ENCODE measurements at regions not wholly inside any gene's neighbourhood (a gene's known extent, or its start where the extent isn't known, plus 50 kb on each side); places are given as distances from the start of the nearest gene placed in this dataset.

GRCh38 chr3:99246010-99246654 lies 344.6 kb upstream of the DCBLD2 start:
- no peak overlapping the region for H3K4me3 ChIP-seq (ENCODE audit: low read depth in 1 of 2, low read length in 2 of 2)
- H3K9ac ChIP-seq (ENCODE audit: low read length) = no peak overlapping the region
- no peaks in the 10 kb centered on the region for H3K4me1 ChIP-seq (ENCODE audit: insufficient read depth, low read length)
- H3K27ac ChIP-seq (ENCODE audit: low read depth, low read length) = no peak overlapping the region
- no peaks in the 10 kb centered on the region for H3K9me3 ChIP-seq (ENCODE audit: low read length)
- no peaks in the 10 kb centered on the region for H3K27me3 ChIP-seq (ENCODE audit: control insufficient read depth in 1 of 2, insufficient read depth in 2 of 2, low read length in 2 of 2)
- no peaks in the 10 kb centered on the region for H3K36me3 ChIP-seq (ENCODE audit: insufficient read depth, low read length)

- H3K9me3 ChIP-seq (ENCODE audit: low read length) = no peaks in the 10 kb centered on the region
- no peak overlapping the region for H3K9ac ChIP-seq (ENCODE audit: low read length)
- no peaks in the 10 kb centered on the region for H3K4me1 ChIP-seq (ENCODE audit: insufficient read depth, low read length)
- no peak overlapping the region for H3K4me3 ChIP-seq (ENCODE audit: low read depth in 1 of 2, low read length in 2 of 2)
- no peaks in the 10 kb centered on the region for H3K27me3 ChIP-seq (ENCODE audit: control insufficient read depth in 1 of 2, insufficient read depth in 2 of 2, low read length in 2 of 2)
- H3K27ac ChIP-seq (ENCODE audit: low read depth, low read length) = no peak overlapping the region
- H3K36me3 ChIP-seq (ENCODE audit: insufficient read depth, low read length) = no peaks in the 10 kb centered on the region
Observed at GRCh38 chr3:99242271-99242670, 340.8 kb upstream of the DCBLD2 start.

- no peak overlapping the region for H3K27ac ChIP-seq (ENCODE audit: low read depth, low read length)
- no peaks in the 10 kb centered on the region for H3K4me1 ChIP-seq (ENCODE audit: insufficient read depth, low read length)
- H3K9me3 ChIP-seq (ENCODE audit: low read length) = no peaks in the 10 kb centered on the region
- no peak overlapping the region for H3K4me3 ChIP-seq (ENCODE audit: low read depth in 1 of 2, low read length in 2 of 2)
- H3K27me3 ChIP-seq (ENCODE audit: control insufficient read depth in 1 of 2, insufficient read depth in 2 of 2, low read length in 2 of 2) = no peaks in the 10 kb centered on the region
- H3K9ac ChIP-seq (ENCODE audit: low read length) = no peak overlapping the region
- no peaks in the 10 kb centered on the region for H3K36me3 ChIP-seq (ENCODE audit: insufficient read depth, low read length)
Observed at GRCh38 chr3:99240700-99241099, 339.2 kb upstream of the DCBLD2 start.

- Histone ChIP-seq H3K9me3 (ENCODE audit: low read length) (no peaks in the 10 kb centered on the region), H3K9ac (ENCODE audit: low read length) (no peak overlapping the region), H3K27me3 (ENCODE audit: control insufficient read depth in 1 of 2, insufficient read depth in 2 of 2, low read length in 2 of 2) (no peaks in the 10 kb centered on the region), H3K27ac (ENCODE audit: low read depth, low read length) (no peak overlapping the region), H3K36me3 (ENCODE audit: insufficient read depth, low read length) (no peaks in the 10 kb centered on the region), H3K4me3 (ENCODE audit: low read depth in 1 of 2, low read length in 2 of 2) (no peak overlapping the region), H3K4me1 (ENCODE audit: insufficient read depth, low read length) (no peaks in the 10 kb centered on the region)
Observed at GRCh38 chr3:99236576-99236975, 335.1 kb upstream of the DCBLD2 start.

GRCh38 chr3:99232696-99233095 lies 331.2 kb upstream of the DCBLD2 start:
- H3K27me3 ChIP-seq (ENCODE audit: control insufficient read depth in 1 of 2, insufficient read depth in 2 of 2, low read length in 2 of 2) = no peaks in the 10 kb centered on the region
- H3K9ac ChIP-seq (ENCODE audit: low read length) = no peak overlapping the region
- no peak overlapping the region for H3K4me3 ChIP-seq (ENCODE audit: low read depth in 1 of 2, low read length in 2 of 2)
- no peaks in the 10 kb centered on the region for H3K4me1 ChIP-seq (ENCODE audit: insufficient read depth, low read length)
- H3K36me3 ChIP-seq (ENCODE audit: insufficient read depth, low read length) = no peaks in the 10 kb centered on the region
- no peak overlapping the region for H3K27ac ChIP-seq (ENCODE audit: low read depth, low read length)
- H3K9me3 ChIP-seq (ENCODE audit: low read length) = no peaks in the 10 kb centered on the region

- H3K36me3 ChIP-seq (ENCODE audit: insufficient read depth, low read length) = no peaks in the 10 kb centered on the region
- no peaks in the 10 kb centered on the region for H3K9me3 ChIP-seq (ENCODE audit: low read length)
- H3K4me3 ChIP-seq (ENCODE audit: low read depth in 1 of 2, low read length in 2 of 2) = no peak overlapping the region
- H3K9ac ChIP-seq (ENCODE audit: low read length) = no peak overlapping the region
- H3K27ac ChIP-seq (ENCODE audit: low read depth, low read length) = no peak overlapping the region
- no peaks in the 10 kb centered on the region for H3K4me1 ChIP-seq (ENCODE audit: insufficient read depth, low read length)
- no peaks in the 10 kb centered on the region for H3K27me3 ChIP-seq (ENCODE audit: control insufficient read depth in 1 of 2, insufficient read depth in 2 of 2, low read length in 2 of 2)
Observed at GRCh38 chr3:99218468-99218867, 317.0 kb upstream of the DCBLD2 start.

GRCh38 chr3:99212969-99213368 lies 311.5 kb upstream of the DCBLD2 start:
- H3K9ac ChIP-seq (ENCODE audit: low read length) = no peak overlapping the region
- H3K9me3 ChIP-seq (ENCODE audit: low read length) = no peaks in the 10 kb centered on the region
- H3K27me3 ChIP-seq (ENCODE audit: control insufficient read depth in 1 of 2, insufficient read depth in 2 of 2, low read length in 2 of 2) = no peaks in the 10 kb centered on the region
- no peaks in the 10 kb centered on the region for H3K36me3 ChIP-seq (ENCODE audit: insufficient read depth, low read length)
- H3K4me1 ChIP-seq (ENCODE audit: insufficient read depth, low read length) = no peaks in the 10 kb centered on the region
- no peak overlapping the region for H3K27ac ChIP-seq (ENCODE audit: low read depth, low read length)
- no peak overlapping the region for H3K4me3 ChIP-seq (ENCODE audit: low read depth in 1 of 2, low read length in 2 of 2)

- H3K36me3 ChIP-seq (ENCODE audit: insufficient read depth, low read length) = no peaks in the 10 kb centered on the region
- H3K27me3 ChIP-seq (ENCODE audit: control insufficient read depth in 1 of 2, insufficient read depth in 2 of 2, low read length in 2 of 2) = no peaks in the 10 kb centered on the region
- H3K9ac ChIP-seq (ENCODE audit: low read length) = no peak overlapping the region
- no peaks in the 10 kb centered on the region for H3K4me1 ChIP-seq (ENCODE audit: insufficient read depth, low read length)
- H3K27ac ChIP-seq (ENCODE audit: low read depth, low read length) = no peak overlapping the region
- H3K4me3 ChIP-seq (ENCODE audit: low read depth in 1 of 2, low read length in 2 of 2) = no peak overlapping the region
- no peaks in the 10 kb centered on the region for H3K9me3 ChIP-seq (ENCODE audit: low read length)
Observed at GRCh38 chr3:99211309-99211708, 309.8 kb upstream of the DCBLD2 start.

- Histone ChIP-seq H3K36me3 (ENCODE audit: insufficient read depth, low read length) (no peaks in the 10 kb centered on the region), H3K9me3 (ENCODE audit: low read length) (no peaks in the 10 kb centered on the region), H3K27me3 (ENCODE audit: control insufficient read depth in 1 of 2, insufficient read depth in 2 of 2, low read length in 2 of 2) (no peaks in the 10 kb centered on the region), H3K4me1 (ENCODE audit: insufficient read depth, low read length) (no peaks in the 10 kb centered on the region), H3K9ac (ENCODE audit: low read length) (no peak overlapping the region), H3K27ac (ENCODE audit: low read depth, low read length) (no peak overlapping the region), H3K4me3 (ENCODE audit: low read depth in 1 of 2, low read length in 2 of 2) (no peak overlapping the region)
Observed at GRCh38 chr3:99199021-99199420, 297.5 kb upstream of the DCBLD2 start.

GRCh38 chr3:99191186-99191585 lies 289.7 kb upstream of the DCBLD2 start:
- H3K9me3 ChIP-seq (ENCODE audit: low read length) = no peaks in the 10 kb centered on the region
- H3K4me3 ChIP-seq (ENCODE audit: low read depth in 1 of 2, low read length in 2 of 2) = no peak overlapping the region
- H3K27ac ChIP-seq (ENCODE audit: low read depth, low read length) = no peak overlapping the region
- no peaks in the 10 kb centered on the region for H3K36me3 ChIP-seq (ENCODE audit: insufficient read depth, low read length)
- no peaks in the 10 kb centered on the region for H3K27me3 ChIP-seq (ENCODE audit: control insufficient read depth in 1 of 2, insufficient read depth in 2 of 2, low read length in 2 of 2)
- no peak overlapping the region for H3K9ac ChIP-seq (ENCODE audit: low read length)
- H3K4me1 ChIP-seq (ENCODE audit: insufficient read depth, low read length) = no peaks in the 10 kb centered on the region

- Histone ChIP-seq H3K36me3 (ENCODE audit: insufficient read depth, low read length) (no peaks in the 10 kb centered on the region), H3K9me3 (ENCODE audit: low read length) (no peaks in the 10 kb centered on the region), H3K27me3 (ENCODE audit: control insufficient read depth in 1 of 2, insufficient read depth in 2 of 2, low read length in 2 of 2) (no peaks in the 10 kb centered on the region), H3K9ac (ENCODE audit: low read length) (no peak overlapping the region), H3K4me1 (ENCODE audit: insufficient read depth, low read length) (no peaks in the 10 kb centered on the region), H3K27ac (ENCODE audit: low read depth, low read length) (no peak overlapping the region), H3K4me3 (ENCODE audit: low read depth in 1 of 2, low read length in 2 of 2) (no peak overlapping the region)
Observed at GRCh38 chr3:99188936-99189335, 287.4 kb upstream of the DCBLD2 start.

- Histone ChIP-seq H3K27me3 (ENCODE audit: control insufficient read depth in 1 of 2, insufficient read depth in 2 of 2, low read length in 2 of 2) (no peaks in the 10 kb centered on the region), H3K27ac (ENCODE audit: low read depth, low read length) (no peak overlapping the region), H3K4me3 (ENCODE audit: low read depth in 1 of 2, low read length in 2 of 2) (no peak overlapping the region), H3K4me1 (ENCODE audit: insufficient read depth, low read length) (no peaks in the 10 kb centered on the region), H3K9me3 (ENCODE audit: low read length) (no peaks in the 10 kb centered on the region), H3K36me3 (ENCODE audit: insufficient read depth, low read length) (no peaks in the 10 kb centered on the region), H3K9ac (ENCODE audit: low read length) (no peak overlapping the region)
Observed at GRCh38 chr3:99186016-99186415, 284.5 kb upstream of the DCBLD2 start.

Measured in muscle layer of colon (tissue), 2 donors.